Glutamatergic neuron (in vitro differentiated cells): ENCODE measurements at regions not wholly inside any gene's neighbourhood (a gene's known extent, or its start where the extent isn't known, plus 50 kb on each side); places are given as distances from the start of the nearest gene placed in this dataset.

Source experiments
- DNase-seq: peaks from one replicate; pipeline ENCODE4 v3.0.0; 2022
- H3K27ac Mint-ChIP-seq: one replicate; pipeline ENCODE4 v1.8.0; 2020; ENCODE audit warnings: mild to moderate bottlenecking, mixed read lengths, inconsistent platforms; ENCODE audit not compliant: unreplicated experiment
- H3K27me3 Mint-ChIP-seq: one replicate; pipeline ENCODE4 v1.8.0; 2020; ENCODE audit warnings: mild to moderate bottlenecking, moderate library complexity, mixed read lengths, inconsistent platforms; ENCODE audit not compliant: unreplicated experiment
- H3K36me3 Mint-ChIP-seq: one replicate; pipeline ENCODE4 v1.8.0; 2020; ENCODE audit warnings: mild to moderate bottlenecking, mixed read lengths, inconsistent platforms; ENCODE audit not compliant: unreplicated experiment
- H3K4me1 Mint-ChIP-seq: one replicate; pipeline ENCODE4 v1.8.0; 2020; ENCODE audit warnings: mild to moderate bottlenecking, low read depth, mixed read lengths, inconsistent platforms; ENCODE audit not compliant: unreplicated experiment
- H3K4me3 Mint-ChIP-seq: one replicate; pipeline ENCODE4 v1.8.0; 2020; ENCODE audit warnings: mild to moderate bottlenecking, mixed read lengths, inconsistent platforms; ENCODE audit not compliant: unreplicated experiment
- H3K9me3 Mint-ChIP-seq: one replicate; pipeline ENCODE4 v1.8.0; 2020; ENCODE audit warnings: mild to moderate bottlenecking, moderate library complexity, mixed read lengths, inconsistent platforms; ENCODE audit not compliant: unreplicated experiment
- CTCF ChIP-seq: fragments of 200-600 bp; sonication (generic); IDR thresholded peaks from one replicate; pipeline ENCODE4 v1.5.0; 2021; ENCODE audit not compliant: partially characterized antibody, unreplicated experiment

- Mint-ChIP-seq H3K36me3 (no peaks in the 10 kb centered on the region), H3K4me1 (peaks cover 5% of the 10 kb centered on the region), H3K27me3 (peaks cover 10% of the 10 kb centered on the region), H3K27ac (no peak overlapping the region), H3K4me3 (peak overlapping the region; percentile 7), H3K9me3 (peaks cover 2% of the 10 kb centered on the region)
- no peak for DNase-seq
- no peak for TF ChIP-seq CTCF
Measured at GRCh38 chr14:101189962-101190560, 286.5 kb upstream of the RTL1 start.

DNA sequence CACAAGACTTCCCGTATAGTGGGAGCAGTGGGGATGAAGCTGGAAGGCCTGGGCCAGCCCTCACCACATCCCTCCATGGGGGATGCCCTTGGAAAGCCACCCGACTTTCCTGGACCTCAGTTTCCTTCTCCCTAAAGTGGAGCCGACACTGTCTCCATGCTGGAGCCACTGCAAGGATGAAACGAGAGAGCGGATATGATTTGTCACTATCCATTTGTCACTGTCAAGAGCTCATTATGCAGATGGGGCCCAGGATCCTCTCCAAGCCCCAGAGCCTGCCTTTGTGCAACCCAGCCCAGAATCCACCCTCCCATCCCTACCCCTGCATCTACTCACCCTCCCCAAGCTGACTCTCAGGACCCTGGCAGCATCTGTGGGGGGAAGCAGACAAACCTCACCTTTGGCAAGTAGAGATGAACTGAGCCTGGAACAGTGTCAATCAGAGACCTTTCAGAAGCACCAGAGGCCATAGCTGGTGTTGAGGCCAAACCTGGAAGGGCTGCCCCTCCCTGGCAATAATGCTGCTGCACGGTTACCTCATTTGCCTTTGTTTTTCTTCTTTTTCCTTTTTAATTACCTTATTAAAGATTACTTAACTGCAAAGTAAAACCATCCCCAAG, 287.7 kb upstream of the RTL1 start:
- no peaks in the 10 kb centered on the region for H3K36me3 Mint-ChIP-seq
- DNase-seq = no peak
- no peak overlapping the region for H3K27ac Mint-ChIP-seq
- no peak for TF ChIP-seq CTCF
- H3K4me3 Mint-ChIP-seq = no peak overlapping the region
- H3K27me3 Mint-ChIP-seq = peaks cover 10% of the 10 kb centered on the region
- peaks cover 5% of the 10 kb centered on the region for H3K4me1 Mint-ChIP-seq
- H3K9me3 Mint-ChIP-seq = peaks cover 2% of the 10 kb centered on the region

DNA sequence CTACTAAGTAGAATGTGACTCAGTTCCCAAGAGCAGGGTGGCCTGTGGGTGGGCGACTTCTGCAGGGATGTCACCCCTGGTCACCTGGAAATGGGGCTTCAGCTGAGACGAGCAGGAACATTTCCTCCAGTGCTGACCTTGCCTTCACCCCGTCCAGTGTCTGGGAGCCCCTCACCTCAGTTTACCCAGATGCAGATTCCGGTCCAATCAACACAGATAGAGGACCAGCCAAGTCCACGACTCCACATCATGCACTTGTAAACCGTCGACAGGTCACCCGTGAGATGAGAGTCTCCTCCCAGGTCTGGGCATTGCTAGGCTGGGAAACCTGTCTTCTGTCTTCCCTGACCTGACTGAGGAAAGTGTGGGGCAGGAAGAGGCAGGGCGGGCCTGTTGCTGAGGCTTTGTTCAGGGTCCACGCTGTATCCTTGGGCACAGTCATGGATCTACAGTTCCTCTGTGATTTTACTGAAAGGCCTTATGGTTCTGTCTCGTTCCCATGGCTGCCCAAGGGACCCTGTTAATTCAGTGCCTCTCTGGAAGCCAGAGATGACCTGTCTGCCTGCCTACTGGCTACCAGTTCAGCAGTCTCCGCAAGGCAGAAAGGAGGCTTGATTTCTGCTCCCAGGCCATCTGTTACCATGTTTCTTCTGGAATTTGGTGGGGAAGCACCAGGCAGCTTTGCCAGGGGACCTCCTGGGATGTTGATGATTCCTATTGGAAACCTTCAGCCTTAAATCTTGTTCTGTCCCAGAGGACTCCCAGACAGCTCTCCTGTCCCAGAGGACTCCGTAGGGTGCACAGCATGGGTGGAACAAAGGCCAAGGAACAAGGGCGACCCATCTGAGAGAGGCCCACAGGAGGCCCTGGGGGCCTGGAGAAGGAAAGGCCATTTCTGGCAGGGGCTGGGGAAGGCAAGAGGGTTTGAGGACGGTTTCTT, 288.5 kb upstream of the RTL1 start:
- Mint-ChIP-seq H3K4me3 (no peak overlapping the region), H3K9me3 (peaks cover 2% of the 10 kb centered on the region), H3K27ac (no peak overlapping the region), H3K36me3 (no peaks in the 10 kb centered on the region), H3K27me3 (peaks cover 10% of the 10 kb centered on the region), H3K4me1 (peaks cover 5% of the 10 kb centered on the region)
- no peak for DNase-seq
- no peak for TF ChIP-seq CTCF

GRCh38 chr14:101192661-101193000, 289.1 kb upstream of the RTL1 start:
- Mint-ChIP-seq H3K4me3 (no peak overlapping the region), H3K36me3 (no peaks in the 10 kb centered on the region), H3K9me3 (peaks cover 2% of the 10 kb centered on the region), H3K27me3 (peaks cover 10% of the 10 kb centered on the region), H3K27ac (no peak overlapping the region), H3K4me1 (peaks cover 5% of the 10 kb centered on the region)
- DNase-seq = no peak
- TF ChIP-seq CTCF = no peak
